SK-N-SH treated with all-trans-retinoic acid at 6 μM for 48 hours (cell line): ENCODE measurements at regions not wholly inside any gene's neighbourhood (a gene's known extent, or its start where the extent isn't known, plus 50 kb on each side); places are given as distances from the start of the nearest gene placed in this dataset.

ENCODE experiments used
- ZFP30 ChIP-seq: fragments of 450-650 bp; formaldehyde crosslinking; IDR thresholded peaks from 2 replicates; pipeline ENCODE4 v1.5.0; 2022; ENCODE audit warnings: mild to moderate bottlenecking, moderate library complexity
- TF ChIP-seq, protein P1 (sequence below): fragments of 250-450 bp; sonication (Bioruptor Pico); IDR thresholded peaks from 2 replicates; pipeline ENCODE4 v1.5.0; 2020; ENCODE audit warnings: mild to moderate bottlenecking, moderate library complexity
- TF ChIP-seq, protein P2 (sequence below): fragments of 250-450 bp; sonication (Bioruptor Pico); IDR thresholded peaks from 2 replicates; pipeline ENCODE4 v1.8.0; 2020; ENCODE audit warnings: mild to moderate bottlenecking, moderate library complexity, borderline replicate concordance
- TF ChIP-seq, protein P3 (sequence below): fragments of 250-450 bp; sonication (Bioruptor Pico); IDR thresholded peaks from 2 replicates; pipeline ENCODE4 v1.8.0; 2021; ENCODE audit warnings: low read depth, mild to moderate bottlenecking, moderate library complexity, borderline replicate concordance

DNA sequence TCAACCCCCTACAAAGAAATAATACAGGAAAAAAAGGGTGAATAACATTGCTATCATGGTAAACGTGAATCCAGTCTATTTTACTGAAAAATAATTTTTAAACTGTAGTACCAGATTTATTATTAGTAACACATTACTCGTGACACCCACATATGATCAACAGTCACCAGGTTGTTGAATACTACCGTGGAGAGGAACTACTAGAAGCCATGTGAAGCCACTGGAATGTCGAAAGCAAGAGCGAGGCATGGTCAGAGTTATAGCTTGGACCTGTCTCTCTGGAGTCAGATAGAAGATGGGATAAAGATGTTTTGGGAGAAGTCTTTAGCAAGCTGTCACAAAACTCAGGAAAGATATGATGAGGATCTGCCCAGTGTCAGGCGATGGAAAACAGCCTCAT is 63.2 kb upstream of the EPB41L3 start:
- TF ChIP-seq, protein P1, sequence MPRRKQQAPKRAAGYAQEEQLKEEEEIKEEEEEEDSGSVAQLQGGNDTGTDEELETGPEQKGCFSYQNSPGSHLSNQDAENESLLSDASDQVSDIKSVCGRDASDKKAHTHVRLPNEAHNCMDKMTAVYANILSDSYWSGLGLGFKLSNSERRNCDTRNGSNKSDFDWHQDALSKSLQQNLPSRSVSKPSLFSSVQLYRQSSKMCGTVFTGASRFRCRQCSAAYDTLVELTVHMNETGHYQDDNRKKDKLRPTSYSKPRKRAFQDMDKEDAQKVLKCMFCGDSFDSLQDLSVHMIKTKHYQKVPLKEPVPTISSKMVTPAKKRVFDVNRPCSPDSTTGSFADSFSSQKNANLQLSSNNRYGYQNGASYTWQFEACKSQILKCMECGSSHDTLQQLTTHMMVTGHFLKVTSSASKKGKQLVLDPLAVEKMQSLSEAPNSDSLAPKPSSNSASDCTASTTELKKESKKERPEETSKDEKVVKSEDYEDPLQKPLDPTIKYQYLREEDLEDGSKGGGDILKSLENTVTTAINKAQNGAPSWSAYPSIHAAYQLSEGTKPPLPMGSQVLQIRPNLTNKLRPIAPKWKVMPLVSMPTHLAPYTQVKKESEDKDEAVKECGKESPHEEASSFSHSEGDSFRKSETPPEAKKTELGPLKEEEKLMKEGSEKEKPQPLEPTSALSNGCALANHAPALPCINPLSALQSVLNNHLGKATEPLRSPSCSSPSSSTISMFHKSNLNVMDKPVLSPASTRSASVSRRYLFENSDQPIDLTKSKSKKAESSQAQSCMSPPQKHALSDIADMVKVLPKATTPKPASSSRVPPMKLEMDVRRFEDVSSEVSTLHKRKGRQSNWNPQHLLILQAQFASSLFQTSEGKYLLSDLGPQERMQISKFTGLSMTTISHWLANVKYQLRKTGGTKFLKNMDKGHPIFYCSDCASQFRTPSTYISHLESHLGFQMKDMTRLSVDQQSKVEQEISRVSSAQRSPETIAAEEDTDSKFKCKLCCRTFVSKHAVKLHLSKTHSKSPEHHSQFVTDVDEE (CRISPR knock-in tag): no peak
- TF ChIP-seq ZFP30 (CRISPR knock-in tag): no peak
- TF ChIP-seq, protein P2, sequence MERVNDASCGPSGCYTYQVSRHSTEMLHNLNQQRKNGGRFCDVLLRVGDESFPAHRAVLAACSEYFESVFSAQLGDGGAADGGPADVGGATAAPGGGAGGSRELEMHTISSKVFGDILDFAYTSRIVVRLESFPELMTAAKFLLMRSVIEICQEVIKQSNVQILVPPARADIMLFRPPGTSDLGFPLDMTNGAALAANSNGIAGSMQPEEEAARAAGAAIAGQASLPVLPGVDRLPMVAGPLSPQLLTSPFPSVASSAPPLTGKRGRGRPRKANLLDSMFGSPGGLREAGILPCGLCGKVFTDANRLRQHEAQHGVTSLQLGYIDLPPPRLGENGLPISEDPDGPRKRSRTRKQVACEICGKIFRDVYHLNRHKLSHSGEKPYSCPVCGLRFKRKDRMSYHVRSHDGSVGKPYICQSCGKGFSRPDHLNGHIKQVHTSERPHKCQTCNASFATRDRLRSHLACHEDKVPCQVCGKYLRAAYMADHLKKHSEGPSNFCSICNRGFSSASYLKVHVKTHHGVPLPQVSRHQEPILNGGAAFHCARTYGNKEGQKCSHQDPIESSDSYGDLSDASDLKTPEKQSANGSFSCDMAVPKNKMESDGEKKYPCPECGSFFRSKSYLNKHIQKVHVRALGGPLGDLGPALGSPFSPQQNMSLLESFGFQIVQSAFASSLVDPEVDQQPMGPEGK (CRISPR knock-in tag): no peak
- TF ChIP-seq, protein P3, sequence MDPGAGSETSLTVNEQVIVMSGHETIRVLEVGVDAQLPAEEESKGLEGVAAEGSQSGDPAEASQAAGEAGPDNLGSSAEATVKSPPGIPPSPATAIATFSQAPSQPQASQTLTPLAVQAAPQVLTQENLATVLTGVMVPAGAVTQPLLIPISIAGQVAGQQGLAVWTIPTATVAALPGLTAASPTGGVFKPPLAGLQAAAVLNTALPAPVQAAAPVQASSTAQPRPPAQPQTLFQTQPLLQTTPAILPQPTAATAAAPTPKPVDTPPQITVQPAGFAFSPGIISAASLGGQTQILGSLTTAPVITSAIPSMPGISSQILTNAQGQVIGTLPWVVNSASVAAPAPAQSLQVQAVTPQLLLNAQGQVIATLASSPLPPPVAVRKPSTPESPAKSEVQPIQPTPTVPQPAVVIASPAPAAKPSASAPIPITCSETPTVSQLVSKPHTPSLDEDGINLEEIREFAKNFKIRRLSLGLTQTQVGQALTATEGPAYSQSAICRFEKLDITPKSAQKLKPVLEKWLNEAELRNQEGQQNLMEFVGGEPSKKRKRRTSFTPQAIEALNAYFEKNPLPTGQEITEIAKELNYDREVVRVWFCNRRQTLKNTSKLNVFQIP (CRISPR knock-in tag): no peak
